ENCODE measurements at regions not wholly inside any gene's neighbourhood (a gene's known extent, or its start where the extent isn't known, plus 50 kb on each side); places are given as distances from the start of the nearest gene placed in this dataset.
"Not testable (repeated sequence)": the region's sequence is repeated elsewhere in the genome, so short reads cannot be mapped to it uniquely, and the experiment has no call there.

DNA sequence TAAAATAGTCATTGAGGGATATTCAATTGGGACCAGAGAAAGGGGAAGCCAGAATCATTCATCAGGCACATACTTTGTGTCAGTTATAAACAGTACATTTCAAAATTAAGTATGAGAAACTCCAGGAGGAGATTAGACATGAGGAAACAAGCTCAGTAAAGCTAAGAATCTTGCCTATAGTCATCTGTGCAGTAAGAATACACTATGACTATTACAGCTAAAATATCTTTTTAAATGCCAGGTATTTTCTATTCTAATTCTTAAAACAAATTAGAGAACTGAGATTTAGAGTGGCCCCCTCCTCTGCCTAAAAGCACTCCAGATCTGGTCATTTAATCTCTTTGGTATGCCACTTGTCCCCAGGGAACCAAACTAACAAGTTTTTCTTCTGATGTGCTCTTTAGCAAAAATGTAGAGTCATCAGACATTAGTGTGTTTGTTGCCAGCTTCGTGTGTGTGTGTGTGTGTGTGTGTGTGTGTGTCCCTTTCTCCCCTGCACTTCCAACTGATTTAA lies 541.1 kb downstream of the TTLL7 start:
- not testable (repeated sequence) for DNase-seq

DNA sequence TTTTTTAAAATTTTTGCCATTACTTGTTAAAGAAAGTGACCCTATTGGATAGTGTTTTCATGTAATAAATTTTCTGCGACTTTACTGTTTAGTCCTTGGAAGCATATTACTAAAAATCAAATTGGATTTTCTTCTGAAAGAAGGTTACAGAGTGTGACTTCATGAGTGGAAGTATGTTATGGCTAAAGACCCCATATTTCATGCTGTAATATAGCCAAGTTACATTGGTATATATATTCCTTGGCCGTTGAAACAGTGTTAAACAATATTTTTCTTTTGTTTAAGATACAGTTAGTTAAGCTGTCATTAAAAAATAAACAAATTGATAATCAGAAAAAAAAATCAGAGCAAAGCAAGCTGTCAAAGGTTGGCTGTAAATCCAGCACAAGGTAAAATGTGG lies 541.7 kb downstream of the TTLL7 start:
- not testable (repeated sequence) for DNase-seq

DNA sequence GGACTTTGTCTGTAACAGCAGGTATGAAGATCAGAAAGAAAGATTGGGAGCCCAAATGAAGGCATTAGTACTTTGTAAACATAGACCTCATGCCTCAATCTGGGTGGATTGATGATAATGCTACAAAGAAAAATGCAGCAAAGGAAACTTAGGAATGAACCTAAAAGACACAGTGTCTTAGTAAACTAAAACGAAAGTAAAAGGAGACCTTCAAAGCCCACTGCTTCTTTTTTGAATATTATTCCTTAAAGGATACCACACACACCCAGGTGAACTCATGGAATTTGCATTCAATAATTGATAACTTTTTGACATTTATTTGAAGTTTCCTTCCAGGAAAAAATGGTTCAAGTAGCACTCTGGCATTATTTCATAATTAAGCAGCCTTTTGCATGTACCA lies 543.2 kb downstream of the TTLL7 start:
- not testable (repeated sequence) for DNase-seq

DNA sequence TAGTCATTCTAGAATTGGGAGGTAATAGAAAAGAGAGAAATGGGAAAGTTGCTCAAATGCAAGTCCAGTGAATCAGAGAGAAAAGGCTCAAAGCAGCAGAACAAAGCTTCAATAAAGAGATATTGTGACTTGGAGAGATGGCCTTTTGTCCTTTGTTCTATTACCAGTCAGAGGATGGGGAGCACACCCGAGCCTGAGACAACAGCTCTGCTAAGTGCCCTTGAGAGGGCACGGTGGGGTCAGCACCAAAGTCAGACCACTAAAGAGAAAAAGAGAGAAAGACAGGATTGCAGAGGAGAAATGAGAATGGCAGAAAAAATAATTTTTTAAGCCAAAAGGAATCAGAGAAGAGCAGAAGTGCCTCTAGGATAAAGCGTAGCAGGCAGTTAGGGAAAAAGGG lies 553.1 kb downstream of the TTLL7 start:
- not testable (repeated sequence) for DNase-seq

DNA sequence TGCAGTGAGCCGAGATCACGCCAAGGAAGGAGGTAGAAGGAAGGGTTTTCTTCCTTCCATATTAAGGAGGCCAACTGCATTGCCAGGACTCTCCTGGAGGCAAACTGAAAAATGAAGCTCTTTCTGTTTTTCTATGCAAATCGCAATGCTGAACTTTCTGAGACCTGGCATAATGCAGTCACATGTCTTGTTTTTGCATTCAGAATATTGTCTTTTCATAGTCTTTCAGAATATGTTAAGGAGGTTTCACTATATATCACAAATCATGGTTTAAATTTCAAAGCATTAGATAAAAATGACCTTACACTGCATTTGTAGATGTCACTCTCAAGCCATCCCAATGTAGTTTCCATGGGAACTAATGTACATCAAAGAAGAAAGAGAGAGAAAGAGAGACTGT lies 556.5 kb downstream of the TTLL7 start:
- not testable (repeated sequence) for DNase-seq

DNA sequence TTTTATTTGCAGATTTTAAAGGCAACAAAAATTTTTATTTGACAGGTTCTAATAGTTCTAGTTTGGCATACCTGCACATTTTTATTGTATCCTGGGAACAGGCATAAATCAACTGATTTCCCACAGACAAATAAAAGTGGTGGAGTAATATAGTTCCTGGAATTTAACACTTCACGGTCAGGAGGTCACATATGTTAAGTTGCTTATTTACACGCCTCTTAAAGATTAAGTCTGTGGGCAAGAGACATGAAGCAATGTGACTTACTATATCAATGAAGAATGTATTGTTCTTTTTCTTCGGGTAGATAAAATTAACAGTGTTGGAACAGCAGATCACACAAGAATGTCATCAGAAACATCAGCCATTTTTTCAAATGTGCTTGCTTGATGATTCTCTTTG lies 558.3 kb downstream of the TTLL7 start:
- DNase-seq, result not testable (repeated sequence)

DNA sequence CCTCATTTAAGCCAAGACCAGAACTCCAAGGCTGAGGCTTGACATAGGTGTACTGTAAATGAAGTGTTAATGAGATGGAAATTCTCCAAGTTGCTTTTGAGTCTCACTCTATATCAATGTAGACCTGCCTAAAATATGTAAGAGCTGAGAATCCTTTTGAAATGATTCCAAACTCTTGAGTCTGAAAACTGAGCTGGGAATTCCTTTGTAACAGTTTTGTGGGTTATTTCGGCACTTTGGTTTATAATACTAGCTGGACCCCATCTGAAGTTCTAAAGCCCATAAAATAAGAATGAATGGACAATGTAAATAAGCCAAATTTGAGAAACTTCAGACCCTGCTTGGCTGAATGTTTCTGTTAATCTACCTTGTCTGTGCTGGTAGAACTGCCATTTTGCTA lies 558.9 kb downstream of the TTLL7 start:
- not testable (repeated sequence) for DNase-seq

DNA sequence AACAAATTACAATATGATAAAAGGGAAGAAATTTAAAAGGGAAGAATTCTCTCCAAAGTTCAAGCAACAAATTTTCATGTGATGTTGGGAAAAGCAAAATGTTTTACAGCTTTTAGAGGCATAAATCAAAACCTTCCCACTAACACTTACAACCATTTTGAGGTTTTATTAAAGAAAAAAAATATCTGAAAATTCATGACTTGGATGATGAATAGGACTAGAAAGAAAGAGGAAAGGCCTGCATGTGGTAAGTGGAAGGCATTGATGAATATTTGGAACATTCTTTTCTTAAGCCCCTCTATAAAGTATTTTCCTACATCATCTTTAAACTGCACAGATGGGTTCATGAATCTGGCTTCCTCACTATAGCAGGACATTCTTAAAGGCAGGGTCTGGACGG lies 560.6 kb downstream of the TTLL7 start:
- not testable (repeated sequence) for DNase-seq

DNA sequence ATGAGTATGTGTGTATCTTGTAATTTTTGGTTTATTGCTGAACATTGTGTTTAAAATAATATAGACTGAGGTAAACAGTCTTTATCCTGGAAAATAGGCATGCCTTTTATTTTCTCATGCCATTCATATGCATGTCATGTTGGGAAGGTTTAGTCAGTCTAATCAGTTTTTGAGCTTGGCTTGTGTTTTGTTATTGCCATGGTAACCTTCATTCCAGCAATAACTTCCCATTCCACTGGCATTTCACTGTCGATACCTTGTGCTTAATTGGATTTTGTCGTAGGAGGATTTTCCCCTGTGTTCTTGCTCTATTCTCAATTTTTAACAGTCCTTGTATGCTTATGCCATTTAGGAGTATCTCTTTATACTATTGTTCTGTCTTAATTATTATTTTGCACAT lies 563.6 kb downstream of the TTLL7 start:
- not testable (repeated sequence) for DNase-seq

DNA sequence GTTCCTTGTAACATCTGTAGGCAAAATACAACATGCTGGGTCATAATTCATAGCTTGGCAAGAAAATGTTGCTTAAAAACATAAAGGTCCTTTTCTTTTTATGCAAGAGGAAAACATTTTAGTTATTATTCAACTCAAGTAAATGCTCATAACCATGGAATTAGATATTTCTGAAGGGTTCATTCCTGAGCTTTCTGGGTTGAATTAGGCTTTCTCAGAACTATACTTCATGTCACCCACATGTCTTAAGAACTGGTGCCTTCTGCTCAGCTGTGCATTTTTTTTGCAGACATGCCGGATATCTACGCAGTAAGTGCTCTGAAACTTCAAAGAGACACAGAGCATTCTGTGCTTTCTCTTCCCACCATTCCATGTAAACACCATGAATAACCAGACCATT lies 571.4 kb downstream of the TTLL7 start:
- DNase-seq, result not testable (repeated sequence)

DNA sequence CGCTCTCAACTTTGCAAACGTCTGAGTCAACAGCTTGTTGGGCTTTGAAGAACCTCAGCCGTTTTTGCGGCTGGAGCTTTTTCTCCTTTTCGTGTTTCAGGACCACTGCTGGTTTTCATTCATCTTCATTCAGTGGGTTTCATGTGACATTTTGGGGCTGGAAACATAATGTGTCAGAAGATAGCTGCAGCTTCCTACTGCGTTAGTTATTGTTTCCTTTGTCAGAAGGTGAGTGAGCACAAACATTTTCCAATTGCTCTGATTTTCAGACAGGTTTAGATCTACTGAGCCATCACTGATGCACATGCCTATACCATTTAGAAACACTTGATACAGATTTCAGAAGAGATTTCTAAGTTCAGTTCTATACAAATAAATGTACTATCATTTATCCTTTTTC lies 575.5 kb downstream of the TTLL7 start:
- not testable (repeated sequence) for DNase-seq

DNA sequence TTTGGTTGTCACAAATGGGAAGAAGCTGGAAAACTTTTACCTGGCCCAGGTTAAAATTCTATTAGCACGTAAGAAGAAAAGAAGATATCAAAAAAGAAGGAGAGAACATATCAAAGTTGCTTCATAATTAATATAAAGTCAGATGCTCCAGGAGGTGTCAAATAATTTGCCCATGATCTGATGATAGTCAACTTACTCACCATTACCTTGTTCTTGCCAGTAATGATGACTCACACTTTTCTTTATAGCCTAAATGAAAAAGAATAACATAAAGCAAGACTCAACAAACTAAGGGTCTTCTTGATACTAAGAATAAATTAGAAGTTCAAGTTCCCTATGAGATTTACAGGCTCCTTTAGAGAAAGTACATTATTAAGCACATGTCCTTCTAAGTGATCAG lies 580.4 kb downstream of the TTLL7 start:
- DNase-seq, result no peak

DNA sequence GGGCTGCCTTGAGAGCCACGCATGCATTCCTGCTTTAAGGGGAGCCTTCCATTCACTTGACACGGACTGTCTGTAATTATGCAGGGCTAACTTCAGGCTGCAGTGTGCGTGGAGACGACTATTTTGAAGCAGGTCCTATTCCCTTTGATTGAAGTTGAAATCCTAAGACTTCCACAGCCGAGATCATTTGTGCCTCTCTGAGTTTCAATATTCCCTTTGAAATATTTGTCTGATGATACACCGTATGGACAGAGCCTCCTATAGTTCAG lies 585.2 kb downstream of the TTLL7 start:
- DNase-seq, result not testable (repeated sequence)

DNA sequence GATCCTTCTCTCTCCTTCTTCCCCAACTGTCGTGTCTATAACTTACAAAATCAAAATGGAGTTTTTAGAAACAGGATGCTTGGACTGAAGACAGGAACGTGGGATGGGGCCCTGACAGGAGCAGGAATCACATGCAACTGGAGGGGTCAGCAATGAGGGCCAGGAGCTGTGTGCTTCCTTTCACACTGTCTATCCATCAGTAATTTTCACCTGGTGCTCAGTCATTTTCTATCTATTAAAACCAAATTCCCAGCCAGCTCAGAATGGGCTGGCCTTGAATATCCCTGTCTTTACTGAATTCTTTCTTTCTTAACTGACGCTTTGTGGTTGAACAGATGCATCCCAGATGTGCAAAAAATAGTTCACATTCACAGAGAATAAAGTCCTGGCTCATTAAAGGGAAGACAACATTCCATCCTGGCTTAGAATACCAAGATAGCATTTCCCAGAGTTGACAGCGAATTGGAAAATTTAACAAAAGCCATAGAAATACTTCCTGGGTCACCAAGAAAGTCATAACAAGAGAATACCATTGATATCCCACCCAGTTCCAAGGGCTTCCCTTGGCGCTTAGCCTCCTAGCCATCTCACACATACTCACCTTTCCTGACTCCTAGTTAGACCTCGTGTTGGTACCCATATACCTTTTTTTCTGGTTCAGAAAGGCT lies 588.1 kb downstream of the TTLL7 start:
- DNase-seq, result not testable (repeated sequence)

DNA sequence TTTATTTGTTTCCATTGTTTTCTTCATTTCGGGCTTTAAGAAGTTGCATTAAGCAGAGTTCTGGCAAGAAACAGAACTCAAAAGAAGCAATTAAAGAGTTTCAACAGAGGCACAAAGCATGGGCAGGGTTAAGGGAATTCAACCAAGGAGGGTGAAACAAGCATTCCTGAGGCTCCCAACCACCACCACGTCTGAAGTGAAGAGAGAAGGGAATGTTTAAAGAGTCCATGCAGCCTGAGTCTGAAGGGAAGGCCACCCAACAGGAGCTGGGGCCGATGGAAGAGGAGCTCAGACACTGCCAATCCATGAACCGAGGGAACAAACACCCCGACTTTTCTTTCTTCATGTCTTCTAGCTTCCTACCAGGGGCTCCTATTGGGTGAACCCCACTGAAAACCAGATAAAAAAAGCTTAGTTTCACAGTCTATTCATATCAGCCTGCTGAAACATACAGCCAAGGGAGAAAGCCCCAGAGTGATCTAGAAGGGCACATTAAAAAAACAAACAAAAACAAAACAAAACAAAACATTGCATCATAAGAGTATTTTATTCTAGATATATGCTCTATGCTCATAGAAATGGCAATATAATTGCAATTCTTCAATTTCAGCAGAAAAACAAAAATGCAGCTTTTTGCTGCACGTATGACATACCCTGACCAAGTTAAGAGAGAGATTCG lies 592.1 kb downstream of the TTLL7 start:
- not testable (repeated sequence) for DNase-seq

DNA sequence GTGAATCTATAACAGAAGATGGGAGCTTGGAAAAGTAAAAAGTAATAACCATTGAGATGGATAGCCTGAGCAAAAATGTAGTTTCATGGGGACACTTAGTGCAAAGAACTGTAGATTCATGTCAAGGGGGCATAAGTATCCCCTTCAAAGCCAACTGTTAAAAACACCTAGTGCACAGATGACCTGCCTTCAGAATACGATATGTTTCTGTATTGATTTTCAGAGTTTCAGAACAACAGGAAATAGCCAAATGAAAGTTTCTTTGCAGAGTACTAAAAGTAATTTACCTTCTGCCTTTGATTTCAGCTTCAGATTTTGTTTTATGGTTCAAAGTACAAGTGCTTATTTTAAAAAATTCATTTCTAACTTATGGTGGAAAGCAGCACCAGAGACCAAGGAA lies 593.1 kb downstream of the TTLL7 start:
- not testable (repeated sequence) for DNase-seq

DNA sequence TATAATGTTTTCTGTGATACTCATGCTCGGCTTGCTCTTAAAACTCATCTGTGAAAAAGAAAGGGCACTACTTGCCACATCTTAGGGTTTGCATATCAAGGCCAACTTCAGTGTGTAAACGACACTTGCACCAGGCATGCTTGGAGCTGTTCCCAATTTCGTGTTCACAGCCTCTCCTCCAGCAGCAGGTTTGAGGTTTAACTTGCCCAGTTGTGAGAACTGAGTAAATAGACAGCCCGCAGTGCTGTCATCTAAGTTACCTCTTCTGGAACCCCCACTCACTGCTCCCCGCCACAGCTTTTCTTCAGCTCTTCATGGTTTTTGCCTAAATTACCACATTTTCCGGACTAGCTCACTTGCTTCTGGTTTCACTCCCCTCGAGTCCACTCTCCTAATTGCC lies 595.4 kb downstream of the TTLL7 start:
- not testable (repeated sequence) for DNase-seq

DNA sequence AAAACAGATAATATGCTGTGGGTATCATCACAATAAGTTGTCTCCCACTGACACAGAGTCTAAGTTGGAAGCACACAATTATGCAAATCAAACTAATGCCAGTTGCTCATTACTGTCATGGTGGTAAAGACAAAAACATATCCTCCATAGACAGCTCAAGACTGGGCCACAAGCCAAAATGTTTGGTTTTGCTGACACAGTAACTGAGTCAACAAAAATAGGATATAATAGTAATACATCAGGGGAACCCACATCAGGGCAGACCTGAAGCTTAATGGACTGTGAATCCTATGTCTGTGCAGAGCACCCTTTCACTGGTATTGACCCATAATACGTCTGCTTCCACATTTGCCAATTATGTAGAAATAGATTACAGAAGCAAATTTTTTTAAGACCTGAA lies 597.8 kb downstream of the TTLL7 start:
- not testable (repeated sequence) for DNase-seq

DNA sequence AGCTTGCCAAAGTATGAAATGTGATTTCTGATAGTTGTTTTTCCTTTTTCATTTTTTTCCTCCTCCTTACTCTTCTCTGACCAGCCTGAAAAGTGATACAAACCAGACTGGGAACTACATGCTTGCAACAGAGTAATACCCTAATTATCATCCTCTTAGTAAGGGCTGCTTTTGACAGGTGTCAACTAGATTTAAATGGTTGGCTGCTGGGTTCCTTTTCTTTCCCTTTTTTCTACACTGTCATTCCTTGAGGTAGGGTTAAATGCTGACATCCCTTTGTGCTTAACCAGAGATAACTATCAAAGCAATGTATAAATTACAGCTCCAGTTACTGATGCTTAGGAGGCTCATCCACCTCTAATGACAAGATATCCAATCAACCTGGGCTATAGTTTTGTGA lies 598.8 kb downstream of the TTLL7 start:
- not testable (repeated sequence) for DNase-seq

DNA sequence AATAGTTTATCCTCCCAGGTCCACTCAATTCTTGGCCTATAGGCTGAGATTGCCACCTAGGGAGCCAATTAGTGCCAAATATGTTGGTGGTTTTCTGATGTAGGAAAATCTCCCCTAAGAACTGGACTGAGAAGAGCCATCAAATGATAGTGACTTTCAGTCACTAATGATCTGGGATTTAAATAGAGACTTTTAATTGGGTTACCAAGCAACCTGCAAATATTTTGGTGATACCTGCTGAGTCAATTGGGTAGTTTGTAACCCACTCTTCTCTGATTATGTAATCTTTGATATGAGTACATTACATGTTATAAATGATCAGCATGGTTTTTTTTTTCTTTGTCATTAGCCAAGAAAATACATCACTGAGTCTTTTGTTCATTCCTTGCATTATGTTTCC lies 600.8 kb downstream of the TTLL7 start:
- not testable (repeated sequence) for DNase-seq

DNA sequence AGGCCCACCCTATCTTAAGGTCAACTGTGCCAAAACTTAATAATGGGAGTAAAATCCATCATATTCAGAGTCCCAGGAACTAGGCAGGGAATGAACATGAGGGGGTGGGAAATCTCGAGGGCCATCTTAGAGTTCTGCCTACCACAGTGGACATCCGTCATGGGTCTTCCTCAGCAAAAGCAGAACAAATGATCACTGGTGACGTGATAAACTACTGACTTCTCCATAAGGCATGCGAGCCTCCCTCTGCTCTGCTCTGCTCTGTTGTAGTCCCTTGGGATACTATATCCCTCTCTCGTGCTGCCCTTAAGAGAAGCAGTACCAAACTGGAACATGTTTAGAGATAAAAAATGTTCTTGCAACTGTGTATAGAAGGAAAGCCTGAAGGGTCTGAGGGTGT lies 603.8 kb downstream of the TTLL7 start:
- DNase-seq, result not testable (repeated sequence)

DNA sequence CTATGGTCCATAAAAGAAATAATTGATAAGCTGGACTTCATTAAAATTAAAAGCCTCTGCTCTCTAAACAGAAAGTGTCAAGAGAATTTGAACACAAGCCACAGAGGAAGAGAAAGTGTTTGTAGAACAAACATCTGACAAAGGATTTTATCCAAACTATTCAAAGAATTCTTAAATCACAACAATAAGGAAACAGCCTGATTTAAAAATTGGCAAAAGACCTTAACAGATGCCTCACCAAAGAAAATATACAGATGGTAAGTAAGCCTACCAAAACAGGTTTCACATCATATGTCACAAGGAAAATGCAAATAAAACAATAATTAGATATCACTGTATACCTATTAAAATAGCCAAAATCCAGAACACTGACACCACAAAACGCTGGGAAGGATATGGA lies 612.0 kb downstream of the TTLL7 start:
- not testable (repeated sequence) for DNase-seq

DNA sequence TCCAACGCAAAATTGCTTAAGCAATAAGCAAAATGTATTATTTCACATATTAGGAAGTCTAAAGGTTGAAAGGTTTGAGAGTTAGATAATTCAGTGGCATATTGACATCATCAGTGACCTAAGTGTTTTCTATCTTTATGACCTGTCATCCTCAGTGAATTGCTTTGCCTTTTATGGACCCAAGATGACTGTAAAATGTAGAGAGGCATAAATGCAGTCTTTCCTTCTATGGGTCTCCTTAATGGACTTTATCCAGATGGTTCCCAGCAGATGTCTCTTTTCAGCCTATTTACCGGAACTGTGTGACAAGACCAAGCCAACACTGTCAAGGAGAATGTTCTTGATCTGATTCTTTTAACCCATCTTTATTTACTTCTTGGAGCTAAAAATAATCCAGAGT lies 615.8 kb downstream of the TTLL7 start:
- not testable (repeated sequence) for DNase-seq

DNA sequence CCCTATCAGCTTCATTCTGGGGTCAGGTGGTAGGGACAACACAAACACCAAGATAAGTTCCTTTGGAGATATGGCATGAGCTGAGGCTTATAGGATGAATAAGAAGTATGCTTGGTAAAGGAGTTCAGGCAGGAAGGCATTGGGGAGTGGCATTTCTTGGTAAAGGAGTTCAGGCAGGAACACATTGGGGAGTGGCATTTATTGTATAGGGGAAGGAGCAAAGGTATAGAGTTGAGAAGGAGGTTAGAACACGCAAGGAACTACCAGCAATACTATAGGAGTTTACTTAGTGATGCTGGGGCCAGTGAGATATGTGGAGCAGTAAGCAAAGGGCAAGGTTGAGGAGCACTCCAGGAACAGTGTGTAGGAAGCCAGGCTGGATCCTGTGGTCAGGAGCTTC lies 625.9 kb downstream of the TTLL7 start:
- DNase-seq, result not testable (repeated sequence)

DNA sequence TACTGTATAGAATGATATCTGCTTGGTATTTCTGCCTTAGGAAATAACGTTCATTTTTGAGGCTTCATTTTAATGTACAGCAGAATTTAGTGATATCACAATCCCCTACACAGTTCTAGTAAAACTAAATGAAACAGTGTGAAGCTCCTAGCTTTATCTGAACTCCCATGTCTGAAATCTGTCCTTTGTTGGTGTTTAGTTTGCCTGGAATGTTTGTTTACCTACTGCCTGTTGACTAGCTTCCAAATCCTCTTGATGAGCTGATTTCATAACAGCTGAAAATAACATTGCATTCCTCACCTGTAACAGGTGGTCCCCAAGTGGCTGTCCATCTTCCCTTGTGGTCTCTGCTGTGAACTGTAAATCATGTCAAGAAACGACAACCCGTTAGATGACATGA lies 629.1 kb downstream of the TTLL7 start:
- DNase-seq, result not testable (repeated sequence)

Measured in activated CD4-positive, CD25-positive, alpha-beta regulatory T cell treated with anti-CD3 and anti-CD28 coated beads, Interleukin-2, amount 50 U/mL, for 72 hours (primary cell).